ENCODE measurements at regions not wholly inside any gene's neighbourhood (a gene's known extent, or its start where the extent isn't known, plus 50 kb on each side); places are given as distances from the start of the nearest gene placed in this dataset.

GRCh38 chr6:168916576-168917211 lies 337.0 kb downstream of the THBS2 start:
- no peak for TF ChIP-seq POLR2A (IDR thresholded peaks at IDR 0.05)
- no peak for TF ChIP-seq CTCF (IDR thresholded peaks at IDR 0.05)
- TF ChIP-seq EP300 (IDR thresholded peaks at IDR 0.05) = no peak
